Activated naive CD4-positive, alpha-beta T cell treated with anti-CD3 and anti-CD28 coated beads, Interleukin-2, amount 50 U/mL, for 72 hours (primary cell): ENCODE measurements at regions not wholly inside any gene's neighbourhood (a gene's known extent, or its start where the extent isn't known, plus 50 kb on each side); places are given as distances from the start of the nearest gene placed in this dataset.

Experiments used
- ATAC-seq, 2 donors: fragments of 150-1000 bp; cut with Tn5 transposase; 2 replicates each; pipeline ENCODE4 v1.10.0; 2021; ENCODE audit warnings: mild to moderate bottlenecking in 2 of 2, moderate library complexity in 2 of 2
- DNase-seq, 2 donors: peaks; one replicate each; pipeline ENCODE4 v3.0.0; 2021 to 2022; ENCODE audit warnings: low spot score in 2 of 2
- H3K27ac Mint-ChIP-seq, 2 donors: one replicate each; pipeline ENCODE4 v1.8.0; 2022; ENCODE audit warnings: mild to moderate bottlenecking in 2 of 2, mixed read lengths in 2 of 2
- H3K36me3 Mint-ChIP-seq, 2 donors: one replicate each; pipeline ENCODE4 v1.8.0; 2022; ENCODE audit warnings: mixed read lengths in 2 of 2
- H3K9me3 Mint-ChIP-seq, 2 donors: one replicate each; pipeline ENCODE4 v1.8.0; 2022; ENCODE audit warnings: mixed read lengths in 2 of 2

- H3K36me3 Mint-ChIP-seq = no peaks in the 10 kb centered on the region
- peak overlapping the region; percentile 34 to 85 for H3K27ac Mint-ChIP-seq
- H3K9me3 Mint-ChIP-seq = no peaks in the 10 kb centered on the region
- ATAC-seq (no peak), DNase-seq (no peak)
These were observed 49.9 kb upstream of the CDON start for GRCh38 chr11:126112547-126112946.
